DMS79 (cell line): ENCODE measurements at regions not wholly inside any gene's neighbourhood (a gene's known extent, or its start where the extent isn't known, plus 50 kb on each side); places are given as distances from the start of the nearest gene placed in this dataset.
"Not testable (repeated sequence)": the region's sequence is repeated elsewhere in the genome, so short reads cannot be mapped to it uniquely, and the experiment has no call there.

Experiments
- DNase-seq: peaks from one replicate; lab custom pipeline; 2025; lab: John Stamatoyannopoulos, UW

- no peak for DNase-seq
Observed at GRCh38 chr5:57069115-57069835, 104.6 kb upstream of the GPBP1 start.

- DNase-seq, result no peak
Observed at GRCh38 chr5:57072218-57072892, 101.5 kb upstream of the GPBP1 start.

GRCh38 chr5:57082441-57083067, 91.3 kb upstream of the GPBP1 start:
- DNase-seq, result no peak

- no peak for DNase-seq
Observed at GRCh38 chr5:57085306-57086081, 88.4 kb upstream of the GPBP1 start.

- not testable (repeated sequence) for DNase-seq
Observed at GRCh38 chr5:57087947-57088346, 85.9 kb upstream of the GPBP1 start.

GRCh38 chr5:57094753-57095683, 78.8 kb upstream of the GPBP1 start:
- DNase-seq, result no peak

- no peak for DNase-seq
Observed at GRCh38 chr5:57097526-57097925, 76.3 kb upstream of the GPBP1 start.

GRCh38 chr5:57102189-57102904, 71.5 kb upstream of the GPBP1 start:
- no peak for DNase-seq

GRCh38 chr5:57102905-57103255, 71.0 kb upstream of the GPBP1 start:
- DNase-seq, result no peak

- no peak for DNase-seq
Observed at GRCh38 chr5:57103317-57103907, 70.4 kb upstream of the GPBP1 start.

- DNase-seq, result no peak
Observed at GRCh38 chr5:57106661-57107060, 67.2 kb upstream of the GPBP1 start.

- DNase-seq, result no peak
Observed at GRCh38 chr5:57111993-57112392, 61.9 kb upstream of the GPBP1 start.

- DNase-seq, result no peak
Observed at GRCh38 chr5:57113481-57113880, 60.4 kb upstream of the GPBP1 start.

GRCh38 chr5:57117596-57117995, 56.3 kb upstream of the GPBP1 start:
- no peak for DNase-seq

- DNase-seq, result no peak
Observed at GRCh38 chr5:57119031-57119430, 54.8 kb upstream of the GPBP1 start.

- DNase-seq, result no peak
Observed at GRCh38 chr5:57124014-57124413, 49.8 kb upstream of the GPBP1 start.
